ENCODE measurements at regions not wholly inside any gene's neighbourhood (a gene's known extent, or its start where the extent isn't known, plus 50 kb on each side); places are given as distances from the start of the nearest gene placed in this dataset.

- Histone ChIP-seq H4K20me1 (ENCODE audit: insufficient read depth, low read length, poor library complexity, severe bottlenecking) (no peaks in the 10 kb centered on the region), H3F3A (ENCODE audit: low read depth) (no peaks in the 10 kb centered on the region), H3K4me2 (ENCODE audit: low read depth, low read length, poor library complexity, severe bottlenecking) (no peak overlapping the region), H3K79me2 (ENCODE audit: insufficient read depth, low read length) (no peaks in the 10 kb centered on the region), H3K27me3 (ENCODE audit: insufficient read depth, low read length, poor library complexity, severe bottlenecking) (no peaks in the 10 kb centered on the region), H3K36me3 (ENCODE audit: insufficient read depth, low read length) (no peaks in the 10 kb centered on the region), H3K9ac (ENCODE audit: low read depth, low read length, poor library complexity, severe bottlenecking) (no peak overlapping the region), H3K4me1 (ENCODE audit: insufficient read depth, low read length, poor library complexity, severe bottlenecking) (no peaks in the 10 kb centered on the region), H3K9me3 (ENCODE audit: insufficient read depth, low read depth, low read length) (no peaks in the 10 kb centered on the region), H3K9me2 (replicated peaks; ENCODE audit: low read depth, low read length) (no peaks in the 10 kb centered on the region), H3K4me3 (ENCODE audit: low read length, poor library complexity, severe bottlenecking) (no peak overlapping the region), H2AFZ (ENCODE audit: low read length) (no peak overlapping the region)
- TF ChIP-seq, protein P1, sequence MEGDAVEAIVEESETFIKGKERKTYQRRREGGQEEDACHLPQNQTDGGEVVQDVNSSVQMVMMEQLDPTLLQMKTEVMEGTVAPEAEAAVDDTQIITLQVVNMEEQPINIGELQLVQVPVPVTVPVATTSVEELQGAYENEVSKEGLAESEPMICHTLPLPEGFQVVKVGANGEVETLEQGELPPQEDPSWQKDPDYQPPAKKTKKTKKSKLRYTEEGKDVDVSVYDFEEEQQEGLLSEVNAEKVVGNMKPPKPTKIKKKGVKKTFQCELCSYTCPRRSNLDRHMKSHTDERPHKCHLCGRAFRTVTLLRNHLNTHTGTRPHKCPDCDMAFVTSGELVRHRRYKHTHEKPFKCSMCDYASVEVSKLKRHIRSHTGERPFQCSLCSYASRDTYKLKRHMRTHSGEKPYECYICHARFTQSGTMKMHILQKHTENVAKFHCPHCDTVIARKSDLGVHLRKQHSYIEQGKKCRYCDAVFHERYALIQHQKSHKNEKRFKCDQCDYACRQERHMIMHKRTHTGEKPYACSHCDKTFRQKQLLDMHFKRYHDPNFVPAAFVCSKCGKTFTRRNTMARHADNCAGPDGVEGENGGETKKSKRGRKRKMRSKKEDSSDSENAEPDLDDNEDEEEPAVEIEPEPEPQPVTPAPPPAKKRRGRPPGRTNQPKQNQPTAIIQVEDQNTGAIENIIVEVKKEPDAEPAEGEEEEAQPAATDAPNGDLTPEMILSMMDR (conservative IDR thresholded peaks at IDR 0.05; ENCODE audit: low read length), result peak; percentile 18; the same call in 1 of the 2 replicates
- no peak for TF ChIP-seq EZH2phosphoT487 (IDR thresholded peaks at IDR 0.05; ENCODE audit: borderline replicate concordance)
These were observed 70.2 kb upstream of the TBX5 start for GRCh38 chr12:114476159-114476558.

- Histone ChIP-seq H3K79me2 (ENCODE audit: insufficient read depth, low read length) (no peaks in the 10 kb centered on the region), H3F3A (ENCODE audit: low read depth) (no peaks in the 10 kb centered on the region), H3K27me3 (ENCODE audit: insufficient read depth, low read length, poor library complexity, severe bottlenecking) (no peaks in the 10 kb centered on the region), H3K9me3 (ENCODE audit: insufficient read depth, low read depth, low read length) (no peaks in the 10 kb centered on the region), H3K4me1 (ENCODE audit: insufficient read depth, low read length, poor library complexity, severe bottlenecking) (no peaks in the 10 kb centered on the region), H4K20me1 (ENCODE audit: insufficient read depth, low read length, poor library complexity, severe bottlenecking) (no peaks in the 10 kb centered on the region), H3K4me2 (ENCODE audit: low read depth, low read length, poor library complexity, severe bottlenecking) (no peak overlapping the region), H2AFZ (ENCODE audit: low read length) (no peak overlapping the region), H3K9ac (ENCODE audit: low read depth, low read length, poor library complexity, severe bottlenecking) (no peak overlapping the region), H3K4me3 (ENCODE audit: low read length, poor library complexity, severe bottlenecking) (no peak overlapping the region), H3K36me3 (ENCODE audit: insufficient read depth, low read length) (no peaks in the 10 kb centered on the region), H3K9me2 (replicated peaks; ENCODE audit: low read depth, low read length) (no peaks in the 10 kb centered on the region)
- TF ChIP-seq, protein P1 (conservative IDR thresholded peaks at IDR 0.05; ENCODE audit: low read length), result no peak
- no peak for TF ChIP-seq EZH2phosphoT487 (IDR thresholded peaks at IDR 0.05; ENCODE audit: borderline replicate concordance)
These were observed 67.8 kb upstream of the TBX5 start for GRCh38 chr12:114473717-114474116.

- Histone ChIP-seq H3K36me3 (ENCODE audit: insufficient read depth, low read length) (no peaks in the 10 kb centered on the region), H3K4me2 (ENCODE audit: low read depth, low read length, poor library complexity, severe bottlenecking) (no peak overlapping the region), H3K27me3 (ENCODE audit: insufficient read depth, low read length, poor library complexity, severe bottlenecking) (no peaks in the 10 kb centered on the region), H3K9me2 (replicated peaks; ENCODE audit: low read depth, low read length) (no peaks in the 10 kb centered on the region), H3K4me3 (ENCODE audit: low read length, poor library complexity, severe bottlenecking) (no peak overlapping the region), H4K20me1 (ENCODE audit: insufficient read depth, low read length, poor library complexity, severe bottlenecking) (no peaks in the 10 kb centered on the region), H3F3A (ENCODE audit: low read depth) (no peaks in the 10 kb centered on the region), H3K9ac (ENCODE audit: low read depth, low read length, poor library complexity, severe bottlenecking) (no peak overlapping the region), H2AFZ (ENCODE audit: low read length) (no peak overlapping the region), H3K9me3 (ENCODE audit: insufficient read depth, low read depth, low read length) (no peaks in the 10 kb centered on the region), H3K4me1 (ENCODE audit: insufficient read depth, low read length, poor library complexity, severe bottlenecking) (no peaks in the 10 kb centered on the region), H3K79me2 (ENCODE audit: insufficient read depth, low read length) (no peaks in the 10 kb centered on the region)
- TF ChIP-seq, protein P1 (conservative IDR thresholded peaks at IDR 0.05; ENCODE audit: low read length), result no peak
- TF ChIP-seq EZH2phosphoT487 (IDR thresholded peaks at IDR 0.05; ENCODE audit: borderline replicate concordance), result no peak
These were observed 67.1 kb upstream of the TBX5 start for GRCh38 chr12:114473018-114473417.

Measured in Loucy (cell line).